ENCODE measurements at regions not wholly inside any gene's neighbourhood (a gene's known extent, or its start where the extent isn't known, plus 50 kb on each side); places are given as distances from the start of the nearest gene placed in this dataset.

- Histone ChIP-seq H3K36me3 (no peaks in the 10 kb centered on the region), H3K4me1 (peaks cover 0 to 1% (median 0%) of the 10 kb centered on the region in 4 donors), H3K4me3 (no peak overlapping the region), H3K27me3 (no peaks in the 10 kb centered on the region), H3K27ac (no peak overlapping the region), H3K9me3 (no peaks in the 10 kb centered on the region)
- 32 to 40% methylated on average over 1 of the region's 1 CpG for WGBS, 2 donors (ENCODE audit: low coverage in 1 of 2)
- in situ Hi-C loops (cut with MboI; ENCODE audit: low pct_ligation_motif_present in 1 of 4, low pct_unique_long_range_greater_than_20kb in 1 of 4, low sequenced_read_pairs in 3 of 4) = no loop called here
- DNase-seq = no peak
- intact Hi-C loops (cut with DNase I; ENCODE audit: low total_unique reads) = no loop called here
- TF ChIP-seq EP300 (IDR thresholded peaks at IDR 0.05; ENCODE audit: low read depth) (no peak), POLR2AphosphoS5 (IDR thresholded peaks at IDR 0.05) (no peak), POLR2A (IDR thresholded peaks at IDR 0.05) (no peak), CTCF (IDR thresholded peaks at IDR 0.05) (no peak)
These were observed 273.9 kb downstream of the PHF14 start for GRCh38 chr7:11247545-11247944.

- Histone ChIP-seq H3K27ac (no peak overlapping the region), H3K4me3 (no peak overlapping the region), H3K27me3 (no peaks in the 10 kb centered on the region), H3K4me1 (peaks cover 0 to 8% (median 0%) of the 10 kb centered on the region in 4 donors), H3K36me3 (no peaks in the 10 kb centered on the region), H3K9me3 (no peaks in the 10 kb centered on the region)
- no peak for DNase-seq
- in situ Hi-C loops (cut with MboI; ENCODE audit: low pct_ligation_motif_present in 1 of 4, low pct_unique_long_range_greater_than_20kb in 1 of 4, low sequenced_read_pairs in 3 of 4) (no loop called here), intact Hi-C loops (cut with DNase I; ENCODE audit: low total_unique reads) (no loop called here)
- 38 to 63% methylated on average over 2 of the region's 2 CpGs for WGBS, 2 donors (ENCODE audit: low coverage in 1 of 2)
- TF ChIP-seq EP300 (IDR thresholded peaks at IDR 0.05; ENCODE audit: low read depth) (no peak), POLR2AphosphoS5 (IDR thresholded peaks at IDR 0.05) (no peak)
These were observed 277.8 kb downstream of the PHF14 start for GRCh38 chr7:11251436-11251835.

- H3K27ac ChIP-seq = no peak overlapping the region
- H3K27me3 ChIP-seq = no peaks in the 10 kb centered on the region
- peaks cover 0 to 8% (median 0%) of the 10 kb centered on the region in 4 donors for H3K4me1 ChIP-seq
- no peaks in the 10 kb centered on the region for H3K9me3 ChIP-seq
- no peak overlapping the region for H3K4me3 ChIP-seq
- 60 to 86% methylated on average over 1 to 4 of the region's 4 CpGs for WGBS, 2 donors (ENCODE audit: low coverage in 1 of 2)
- TF ChIP-seq EP300 (IDR thresholded peaks at IDR 0.05; ENCODE audit: low read depth) = no peak
- no peak for TF ChIP-seq POLR2AphosphoS5 (IDR thresholded peaks at IDR 0.05)
- no peak for TF ChIP-seq CTCF (IDR thresholded peaks at IDR 0.05)
- TF ChIP-seq POLR2A (IDR thresholded peaks at IDR 0.05) = no peak
- no peaks in the 10 kb centered on the region for H3K36me3 ChIP-seq
- in situ Hi-C loops (cut with MboI; ENCODE audit: low pct_ligation_motif_present in 1 of 4, low pct_unique_long_range_greater_than_20kb in 1 of 4, low sequenced_read_pairs in 3 of 4) (no loop called here), intact Hi-C loops (cut with DNase I; ENCODE audit: low total_unique reads) (no loop called here)
- DNase-seq = no peak
These were observed 278.4 kb downstream of the PHF14 start for GRCh38 chr7:11252011-11252607.

- 44 to 51% methylated on average over 3 of the region's 3 CpGs for WGBS, 2 donors (ENCODE audit: low coverage in 1 of 2)
- intact Hi-C loops (cut with DNase I; ENCODE audit: low total_unique reads) = no loop called here
- no peak overlapping the region for H3K4me3 ChIP-seq
- no peaks in the 10 kb centered on the region for H3K27me3 ChIP-seq
- no peaks in the 10 kb centered on the region for H3K9me3 ChIP-seq
- H3K4me1 ChIP-seq = peaks cover 0 to 8% (median 0%) of the 10 kb centered on the region in 4 donors
- H3K36me3 ChIP-seq = no peaks in the 10 kb centered on the region
- no peak overlapping the region for H3K27ac ChIP-seq
- TF ChIP-seq POLR2AphosphoS5 (IDR thresholded peaks at IDR 0.05) (no peak), POLR2A (IDR thresholded peaks at IDR 0.05) (no peak), EP300 (IDR thresholded peaks at IDR 0.05; ENCODE audit: low read depth) (no peak), CTCF (IDR thresholded peaks at IDR 0.05) (no peak)
- DNase-seq = no peak
- in situ Hi-C loops (cut with MboI; ENCODE audit: low pct_ligation_motif_present in 1 of 4, low pct_unique_long_range_greater_than_20kb in 1 of 4, low sequenced_read_pairs in 3 of 4) = no loop called here
These were observed 279.1 kb downstream of the PHF14 start for GRCh38 chr7:11252705-11253272.
